Liver (tissue), 3 donors: ENCODE measurements at regions not wholly inside any gene's neighbourhood (a gene's known extent, or its start where the extent isn't known, plus 50 kb on each side); places are given as distances from the start of the nearest gene placed in this dataset.

Experiments
- ATF3 ChIP-seq: IDR thresholded peaks from 2 replicates; pipeline ENCODE4 v1.6.1; 2016; ENCODE audit warnings: antibody characterized with exemption
- CTCF ChIP-seq: fragments of 150-350 bp; IDR thresholded peaks from 2 replicates; pipeline ENCODE4 v1.5.1; 2017; ENCODE audit warnings: improper control_type of control experiment, low read depth, low read length; ENCODE audit not compliant: missing input control
- EGR1 ChIP-seq, 2 donors: IDR thresholded peaks; 2 replicates each; pipeline ENCODE4 v1.6.1; 2016 to 2018; ENCODE audit warnings: antibody characterized with exemption in 2 of 2, low read depth in 2 of 2
- GABPA ChIP-seq, 2 donors: IDR thresholded peaks in 1 of 2; conservative IDR thresholded peaks in 1 of 2; 2 replicates each; pipeline ENCODE4 v1.6.1; 2016; ENCODE audit warnings: antibody characterized with exemption in 2 of 2, mild to moderate bottlenecking in 1 of 2, moderate library complexity in 1 of 2
- MAX ChIP-seq: IDR thresholded peaks from 2 replicates; pipeline ENCODE4 v1.6.1; 2016; ENCODE audit warnings: antibody characterized with exemption
- RAD21 ChIP-seq, 2 donors: IDR thresholded peaks; 2 replicates each; pipeline ENCODE4 v1.6.1; 2016; ENCODE audit warnings: antibody characterized with exemption in 2 of 2, mild to moderate bottlenecking in 2 of 2
- SP1 ChIP-seq: IDR thresholded peaks from 2 replicates; pipeline ENCODE4 v1.6.1; 2018; ENCODE audit warnings: antibody characterized with exemption, mild to moderate bottlenecking
- YY1 ChIP-seq: IDR thresholded peaks from 2 replicates; pipeline ENCODE4 v1.6.1; 2016; ENCODE audit warnings: antibody characterized with exemption, mild to moderate bottlenecking
- donor health status: healthy.
- donor health status: healthy.

DNA sequence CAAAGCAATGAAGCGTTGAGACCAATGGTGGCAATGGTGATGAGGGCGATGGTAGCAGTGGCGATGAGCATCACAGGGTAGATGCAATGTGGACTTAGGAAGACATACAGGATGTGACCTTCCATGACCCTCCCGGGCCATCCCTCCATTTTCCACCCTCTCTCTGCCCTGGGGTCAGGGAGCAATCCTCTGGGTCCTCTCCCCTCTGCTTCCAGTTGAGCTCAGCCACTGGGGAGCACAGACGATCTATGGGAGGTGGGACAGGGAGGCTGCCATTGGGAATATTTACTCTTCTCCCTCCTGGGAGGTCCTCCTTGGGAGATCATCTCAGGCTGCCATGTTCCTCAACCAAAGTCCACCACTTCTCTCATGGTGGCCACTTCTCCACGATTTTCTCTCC lies 260.7 kb upstream of the FOXF1 start:
- TF ChIP-seq GABPA (IDR thresholded peaks at IDR 0.05 in 1 of 2, conservative IDR thresholded peaks at IDR 0.05 in 1 of 2) (no peak), SP1 (no peak), CTCF (no peak), RAD21 (IDR thresholded peaks at IDR 0.05) (no peak), EGR1 (IDR thresholded peaks at IDR 0.05; ENCODE audit: low read depth in 2 of 2) (no peak), ATF3 (no peak), MAX (no peak), YY1 (no peak)
